ENCODE measurements at regions not wholly inside any gene's neighbourhood (a gene's known extent, or its start where the extent isn't known, plus 50 kb on each side); places are given as distances from the start of the nearest gene placed in this dataset.

DNA sequence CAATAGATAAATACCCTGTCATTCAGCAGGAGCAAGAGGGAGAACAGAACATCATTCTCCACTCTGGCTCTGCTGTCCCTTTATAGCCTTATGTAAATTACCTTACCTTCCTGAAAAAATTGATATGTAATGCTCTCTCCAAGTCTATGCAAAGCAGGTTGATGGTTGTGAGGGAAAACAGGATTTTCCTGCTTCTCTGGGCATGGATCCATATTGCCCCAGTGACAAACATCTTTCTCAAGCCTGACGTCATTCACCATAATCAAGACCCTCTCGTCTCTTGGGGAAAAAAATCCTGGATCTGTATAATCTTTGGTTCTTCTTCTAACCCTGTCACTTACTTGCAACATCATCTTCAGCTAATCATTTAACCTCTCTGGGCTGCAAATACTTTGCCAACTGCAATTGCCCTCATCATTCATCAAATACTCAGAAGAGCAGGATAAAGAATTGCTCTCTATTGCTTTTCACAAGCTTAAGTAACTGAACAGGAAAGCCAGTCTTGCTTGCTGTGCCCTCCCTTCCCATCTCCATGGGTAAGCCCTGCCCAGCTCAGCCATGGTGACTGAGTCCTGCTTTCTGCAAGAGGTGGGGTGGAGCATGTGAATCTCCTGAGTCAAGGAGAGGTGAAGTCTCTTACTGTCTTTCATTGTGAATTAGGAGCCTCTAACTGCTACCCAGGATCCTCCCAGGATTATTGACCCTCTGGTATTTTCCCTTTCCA is 123.7 kb upstream of the KLF7 start:
- DNase-seq (ENCODE audit: low spot score): no peak

DNA sequence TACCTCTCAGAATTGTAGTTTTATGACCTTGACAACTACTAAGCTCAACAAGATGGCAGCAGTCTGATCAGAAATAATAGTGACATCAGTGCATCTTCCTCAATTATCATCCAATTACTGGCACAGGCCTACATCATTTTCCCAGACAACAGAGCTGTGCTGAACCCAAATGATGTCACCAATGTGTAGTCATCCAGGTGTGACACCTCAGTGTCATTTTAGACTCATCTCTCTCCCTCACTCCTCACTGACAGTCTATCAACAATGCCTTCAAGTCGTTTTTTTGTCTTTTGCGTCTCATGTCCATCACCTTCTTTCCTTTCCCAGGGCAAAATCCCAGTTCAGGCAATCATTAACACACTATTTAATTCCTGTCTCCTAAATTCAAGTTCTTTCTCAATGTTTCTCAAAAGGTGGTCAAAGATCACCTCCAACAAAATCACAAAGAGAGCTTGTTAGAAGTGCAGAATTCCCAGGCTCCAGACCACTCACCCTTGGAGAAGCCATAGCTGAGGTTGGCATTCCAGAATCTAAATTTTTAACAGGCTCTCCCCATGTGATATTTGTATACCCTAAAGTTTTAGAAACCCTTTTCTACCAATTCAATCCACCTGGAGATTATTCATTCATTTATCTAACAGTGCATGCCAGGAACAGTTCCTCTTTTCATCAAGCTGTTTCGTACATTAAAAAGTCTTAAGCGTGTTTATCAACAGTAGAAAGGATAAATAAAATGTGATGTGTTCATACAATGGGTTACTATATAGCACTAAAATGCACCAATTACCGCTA is 125.3 kb upstream of the KLF7 start:
- no peak for DNase-seq (ENCODE audit: low spot score)

DNA sequence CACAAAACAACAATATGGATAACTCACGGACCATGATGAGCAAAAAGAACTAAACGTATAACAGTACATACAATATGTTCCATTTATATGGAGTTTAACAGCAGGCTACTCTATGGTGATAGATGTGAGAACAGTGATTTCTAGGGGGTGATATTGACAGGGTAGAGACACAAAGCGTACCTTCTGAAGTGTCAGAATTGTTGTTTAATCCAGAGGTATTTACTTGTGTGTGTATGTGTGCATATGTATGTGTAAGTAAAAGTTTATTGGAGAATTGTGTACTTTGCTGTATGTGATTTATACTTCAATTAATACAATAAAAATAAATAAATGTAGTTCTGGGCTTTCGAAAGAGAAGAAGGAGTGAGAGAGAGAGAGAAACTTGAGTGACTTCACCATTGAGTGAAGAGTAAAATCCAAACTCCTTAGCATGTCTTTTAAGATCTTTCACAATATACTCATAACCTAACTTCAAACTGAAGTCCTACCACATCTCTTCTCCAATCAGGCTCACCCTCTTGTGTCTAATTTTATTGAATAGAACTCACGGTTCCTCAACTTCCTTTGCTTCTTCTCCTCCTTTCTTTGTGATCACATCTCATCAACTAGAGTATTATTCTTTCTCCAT is 126.0 kb upstream of the KLF7 start:
- no peak for DNase-seq (ENCODE audit: low spot score)

DNA sequence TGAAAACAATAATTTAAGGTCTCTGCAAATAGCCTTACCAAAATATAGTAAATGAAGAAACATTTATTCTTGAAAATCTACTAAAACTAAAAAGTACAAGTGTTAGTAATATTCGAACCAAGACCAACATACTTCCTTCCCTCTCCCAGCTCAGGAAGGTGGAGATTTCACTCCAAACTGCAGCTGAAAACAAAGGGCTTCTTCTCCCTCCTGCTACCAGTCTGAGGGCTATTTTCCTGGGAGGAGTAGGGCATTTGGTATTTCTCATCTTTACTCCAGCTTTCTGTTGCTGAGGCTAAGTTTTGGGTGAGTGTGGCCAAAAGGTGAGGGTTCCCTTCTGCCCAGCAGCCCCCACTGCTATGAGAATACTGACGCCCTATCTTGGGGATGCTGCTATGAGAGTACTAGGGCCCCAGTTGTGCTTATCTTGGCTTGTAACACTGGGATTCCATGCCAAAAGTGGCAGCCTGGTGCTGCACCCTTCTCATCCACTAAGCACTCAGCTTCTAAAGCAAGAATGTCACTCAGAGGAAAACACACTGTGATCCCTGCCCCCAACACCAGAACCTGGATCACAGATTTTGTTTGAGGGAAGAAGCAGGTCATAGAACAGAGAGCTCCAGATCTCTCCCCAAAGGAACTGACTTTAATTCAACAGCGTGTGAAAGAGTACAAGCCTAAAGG is 130.7 kb upstream of the KLF7 start:
- DNase-seq (ENCODE audit: low spot score): no peak

DNA sequence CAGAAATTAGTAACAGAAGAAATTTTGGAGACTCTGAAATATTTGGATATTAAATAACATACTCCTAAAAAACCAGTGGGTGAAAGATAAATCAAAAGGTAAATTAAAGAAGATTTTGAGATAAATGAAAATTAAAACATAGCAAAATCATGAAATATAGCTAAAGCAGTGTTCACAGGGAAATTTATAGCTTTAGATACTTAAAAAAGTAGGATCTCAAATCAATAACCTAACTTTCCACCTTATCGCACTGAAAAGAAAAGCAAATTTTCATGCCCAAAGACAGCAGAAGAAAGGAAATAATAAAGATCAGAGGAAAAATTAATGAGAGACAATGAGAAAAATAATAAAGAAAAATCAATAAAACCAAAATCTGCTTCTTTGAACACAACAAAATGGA is 135.1 kb upstream of the KLF7 start:
- DNase-seq (ENCODE audit: low spot score): no peak

DNA sequence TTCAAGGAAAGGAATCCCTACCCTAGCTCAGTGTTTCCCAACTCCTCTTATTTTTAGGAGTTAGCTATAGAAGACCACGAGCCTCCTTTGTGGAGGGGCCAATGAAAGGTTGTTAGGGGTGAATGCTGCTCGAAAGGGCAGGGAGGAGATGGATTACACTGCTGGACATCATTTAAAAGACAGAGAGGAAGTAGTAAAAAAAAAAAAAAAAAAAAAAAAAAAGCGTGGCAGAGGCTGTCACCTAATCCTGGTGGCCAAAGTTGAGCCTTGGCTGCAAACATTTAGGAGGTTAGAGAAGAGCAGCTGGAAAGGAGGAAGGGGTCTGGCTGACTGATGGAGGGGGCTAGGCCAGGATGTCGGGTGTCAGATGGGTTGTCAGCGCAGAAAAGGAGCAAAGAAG is 139.0 kb upstream of the KLF7 start:
- no peak for DNase-seq (ENCODE audit: low spot score)

DNA sequence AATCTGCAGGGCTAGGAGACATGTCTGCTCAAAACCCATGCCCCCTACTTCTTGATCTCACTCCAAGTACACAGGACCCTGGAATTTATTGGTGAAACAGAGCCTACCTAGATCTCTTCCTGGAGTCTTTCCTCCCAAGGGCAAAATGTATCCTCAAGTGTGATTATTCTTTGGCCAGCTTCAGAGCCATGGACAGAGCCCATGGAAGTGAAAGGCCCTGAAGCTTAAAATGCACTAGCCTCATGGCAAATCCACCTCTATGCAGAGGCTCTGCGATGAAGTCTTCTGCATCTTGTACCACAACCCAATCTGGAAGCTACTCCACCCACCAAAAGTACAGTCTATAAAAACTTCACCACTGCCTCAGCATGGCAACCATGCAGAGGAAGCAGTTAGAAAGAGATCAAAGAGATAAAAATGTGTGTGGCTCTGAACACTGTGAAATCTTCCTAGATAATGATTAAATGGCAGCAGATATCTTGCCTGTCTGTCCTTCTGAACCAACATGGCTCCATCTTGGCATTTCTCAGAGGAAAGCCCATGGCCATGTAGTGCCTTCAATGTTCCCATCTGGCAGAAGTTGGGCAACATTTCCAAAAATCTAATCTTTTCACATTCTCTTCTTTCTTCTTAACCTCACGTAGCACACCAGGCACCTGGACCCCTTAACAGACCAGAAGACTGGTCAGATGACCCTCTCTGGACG is 142.9 kb upstream of the KLF7 start:
- DNase-seq (ENCODE audit: low spot score): no peak

DNA sequence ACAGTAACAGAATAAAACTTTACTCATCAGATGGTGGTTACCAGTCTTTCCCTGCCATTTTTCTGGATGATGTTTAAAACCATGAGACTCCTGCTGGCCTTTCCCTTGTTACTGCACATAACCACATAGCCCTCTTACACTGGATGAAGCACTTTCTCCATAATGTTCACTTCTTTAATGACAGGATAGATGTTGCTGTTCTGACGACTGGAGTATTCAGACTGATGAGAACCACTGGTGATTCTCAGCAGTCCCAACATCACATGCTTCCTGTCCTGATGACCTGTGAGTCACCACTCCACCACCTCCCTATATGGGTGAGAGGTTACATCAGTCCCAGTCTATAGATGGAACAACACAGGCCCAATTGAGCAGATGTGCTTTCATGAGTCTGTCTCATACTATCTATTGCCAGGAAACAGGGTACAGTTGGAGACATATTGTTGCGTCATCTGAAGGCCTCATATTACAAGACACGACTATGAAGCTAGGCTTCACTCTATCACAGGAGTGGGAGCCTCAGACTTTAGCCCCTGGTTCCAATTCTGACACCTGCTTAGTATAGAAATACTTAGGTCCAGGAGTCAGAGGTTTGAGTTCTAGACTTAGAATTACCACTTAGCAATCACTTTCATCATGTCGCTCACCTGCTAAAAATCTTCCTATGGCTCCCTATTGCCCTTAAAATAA is 145.7 kb upstream of the KLF7 start:
- no peak for DNase-seq (ENCODE audit: low spot score)

DNA sequence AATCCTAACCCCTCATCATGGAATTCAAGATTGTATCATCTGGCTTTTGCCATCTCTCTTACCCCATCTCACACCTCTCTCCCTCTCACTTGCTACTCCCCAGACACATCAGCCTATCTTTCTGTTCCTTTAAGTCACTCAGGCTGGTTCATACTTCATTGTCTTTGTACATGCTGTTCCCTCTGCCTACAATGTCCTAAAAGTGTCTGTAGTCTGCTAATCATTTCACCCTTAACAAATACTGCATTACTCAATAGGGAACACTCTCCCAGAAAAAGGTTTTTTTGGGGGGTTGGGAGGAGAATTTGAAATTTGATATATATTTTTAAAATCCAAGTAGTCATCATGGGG is 146.2 kb upstream of the KLF7 start:
- DNase-seq (ENCODE audit: low spot score): no peak

DNA sequence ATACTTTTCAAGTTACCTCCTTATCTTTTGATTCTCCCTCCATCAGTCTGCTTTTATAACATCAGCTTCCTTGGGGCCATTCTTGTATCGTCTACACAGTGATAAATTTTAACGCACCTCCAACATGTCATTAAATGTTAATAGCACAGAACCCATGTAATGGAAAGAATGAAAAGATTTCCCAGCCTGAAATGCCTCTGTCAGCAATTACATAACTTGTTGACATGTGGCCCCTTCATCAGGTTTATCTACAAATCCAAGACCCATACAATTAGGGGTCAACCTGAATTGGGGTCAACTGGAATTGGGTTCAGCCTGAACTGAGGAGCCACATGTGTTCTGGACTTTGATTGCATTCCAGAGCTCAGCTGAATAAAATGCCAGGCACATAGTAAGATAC is 148.2 kb upstream of the KLF7 start:
- no peak for DNase-seq (ENCODE audit: low spot score)

DNA sequence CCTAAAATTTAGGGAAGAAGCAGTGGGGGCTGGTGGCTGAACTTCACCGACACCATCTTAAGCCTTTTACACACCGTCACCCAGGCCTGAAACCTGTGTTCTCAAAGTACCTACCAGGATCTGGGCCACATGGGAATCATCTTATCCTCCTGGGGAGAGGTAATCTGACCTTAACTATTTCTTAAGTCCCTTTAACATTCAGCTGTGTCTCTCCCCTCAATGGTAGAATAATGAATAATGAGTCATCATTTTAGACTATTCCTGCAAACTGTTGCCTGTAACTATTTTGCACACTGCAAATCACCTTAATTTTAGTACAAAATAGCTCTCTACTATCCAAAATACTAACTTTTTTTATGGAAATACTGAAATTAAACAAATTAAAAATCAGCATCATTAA is 149.4 kb upstream of the KLF7 start:
- no peak for DNase-seq (ENCODE audit: low spot score)

DNA sequence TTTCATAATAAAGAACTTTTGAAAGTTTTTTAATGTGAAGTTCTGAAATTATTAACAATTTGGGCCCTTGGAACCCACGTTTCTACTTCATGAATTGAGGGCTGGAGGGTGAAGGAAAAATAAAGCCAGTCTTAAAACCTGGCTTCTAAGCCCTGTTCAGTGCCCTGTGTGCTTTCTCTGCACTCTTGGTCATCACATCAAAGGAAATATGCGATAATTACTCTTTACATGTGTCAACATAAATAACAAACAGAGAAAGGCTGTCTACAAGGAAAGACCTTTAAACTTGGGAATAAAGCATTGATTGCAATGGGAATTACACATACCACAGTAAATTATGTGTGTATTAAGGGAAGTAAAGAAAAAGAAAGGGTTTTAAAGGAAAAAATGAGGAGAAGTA is 150.7 kb upstream of the KLF7 start:
- DNase-seq (ENCODE audit: low spot score): no peak

DNA sequence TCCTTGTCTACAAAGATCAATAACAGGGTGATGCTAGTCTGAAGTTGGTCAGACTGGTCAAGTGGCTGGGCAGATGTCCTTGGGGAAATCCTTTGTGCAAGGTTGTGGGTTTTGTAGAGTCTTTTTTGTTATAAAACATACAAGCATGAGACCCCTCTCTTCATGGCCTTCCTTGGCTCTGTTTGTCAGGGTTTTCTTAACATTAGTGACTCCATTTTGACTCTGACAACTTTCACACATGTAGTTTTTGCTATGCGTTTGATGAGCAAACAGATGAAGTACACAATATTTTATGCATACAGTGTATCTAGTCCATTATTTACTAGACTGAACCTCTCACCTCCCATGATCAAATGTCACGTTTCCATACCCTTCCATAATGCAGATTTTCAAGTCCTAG is 151.2 kb upstream of the KLF7 start:
- DNase-seq (ENCODE audit: low spot score): no peak

DNA sequence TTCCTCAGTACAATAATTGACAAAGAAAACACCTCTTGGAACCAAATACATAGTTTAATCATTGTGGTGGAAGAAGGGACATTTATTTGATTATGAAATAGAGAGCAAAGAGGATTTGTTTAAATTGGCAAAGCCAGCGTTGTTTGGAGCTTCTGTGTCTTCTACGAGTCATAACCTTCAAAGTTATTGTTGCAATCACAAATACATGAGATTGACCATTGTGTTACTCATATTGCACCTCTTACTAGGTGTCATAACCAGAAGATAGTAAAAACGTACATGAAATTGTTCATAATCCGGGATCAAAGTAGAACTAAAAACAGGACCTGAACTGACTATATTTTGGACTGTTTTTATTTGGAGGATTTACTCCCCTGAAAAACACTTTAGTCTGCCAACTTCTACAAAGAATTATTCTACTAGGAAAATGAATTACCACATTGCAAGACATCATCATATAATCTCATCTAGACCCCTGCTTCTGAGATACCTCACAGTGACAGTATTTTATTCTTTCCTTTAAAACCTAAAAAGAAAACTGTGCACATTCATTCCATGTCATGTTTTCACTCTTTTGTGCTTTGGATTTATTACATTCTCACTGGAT is 151.7 kb upstream of the KLF7 start:
- no peak for DNase-seq (ENCODE audit: low spot score)

DNA sequence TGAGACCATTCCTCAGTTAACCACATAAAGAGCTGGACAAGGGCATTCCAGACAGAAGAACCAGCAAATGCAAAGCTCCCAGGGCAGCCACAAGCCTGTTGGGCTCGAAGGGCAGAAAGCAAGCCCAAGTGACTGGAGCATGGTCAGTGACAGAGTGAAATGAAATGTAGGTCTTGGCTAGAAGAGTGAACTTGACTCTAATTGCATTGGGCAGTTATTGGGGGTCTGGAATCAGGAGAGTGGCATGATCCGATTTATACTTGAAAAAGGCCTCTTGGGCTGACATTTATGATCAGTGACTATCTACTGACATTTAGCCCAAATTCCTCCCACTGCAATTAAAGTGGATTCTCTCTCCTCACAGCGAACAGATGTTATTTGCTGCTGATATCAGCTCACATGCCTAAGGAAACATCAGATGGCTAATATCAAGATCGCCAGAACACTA is 152.5 kb upstream of the KLF7 start:
- DNase-seq (ENCODE audit: low spot score): no peak

DNA sequence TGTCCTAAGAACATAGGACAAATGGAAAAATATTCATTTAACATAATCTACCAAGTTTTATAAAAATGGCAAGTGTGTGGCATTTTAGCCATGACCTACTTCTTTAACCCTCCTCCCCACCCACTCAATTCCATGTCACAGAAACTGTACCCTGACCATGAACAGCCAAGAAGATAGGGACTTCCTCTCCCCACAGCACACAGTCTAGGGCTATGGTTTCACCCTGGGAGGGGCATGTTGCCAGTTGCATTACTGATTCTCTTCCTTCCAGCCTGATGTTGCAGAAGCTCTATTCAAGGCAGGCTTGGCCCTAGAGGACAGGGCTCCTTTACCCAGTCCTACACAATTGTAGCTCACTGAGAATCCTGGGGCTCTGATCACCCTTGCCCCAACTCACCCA is 153.6 kb upstream of the KLF7 start:
- DNase-seq (ENCODE audit: low spot score): no peak

DNA sequence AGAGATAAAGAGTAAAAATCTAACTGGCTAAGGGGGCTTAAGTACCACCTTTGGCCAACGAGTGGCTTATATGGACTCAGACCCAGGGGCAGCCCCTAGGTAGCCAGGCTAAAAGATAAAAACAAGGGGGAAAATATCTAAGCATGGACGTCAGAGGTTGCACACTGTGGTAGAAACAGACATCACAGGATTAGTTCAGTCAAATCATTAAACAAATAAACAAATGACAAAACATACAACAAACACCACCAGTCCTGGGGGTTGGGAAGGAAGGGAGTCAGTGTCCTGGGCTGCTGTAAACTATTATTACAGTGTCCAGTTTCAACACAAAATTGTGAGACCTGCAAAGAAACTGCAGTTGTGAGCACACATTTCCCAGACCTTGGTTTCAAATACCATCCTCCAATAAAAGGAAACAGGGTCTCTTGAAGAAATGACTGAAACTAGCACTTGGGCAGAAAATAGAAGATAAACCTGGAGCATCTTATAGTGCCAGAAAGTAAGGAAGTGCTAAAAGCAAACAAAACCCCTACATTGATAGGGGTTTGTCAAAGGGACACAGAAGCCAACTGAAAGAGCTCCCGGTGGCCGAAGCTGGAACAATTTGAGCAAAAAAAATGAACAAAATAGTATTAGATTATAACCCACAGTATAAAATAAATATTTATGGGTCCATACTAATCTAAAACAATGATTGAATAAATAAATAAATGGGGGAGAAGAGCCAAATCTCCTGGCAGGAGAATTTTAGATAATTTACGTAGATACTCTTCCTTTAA is 154.8 kb upstream of the KLF7 start:
- no peak for DNase-seq (ENCODE audit: low spot score)

DNA sequence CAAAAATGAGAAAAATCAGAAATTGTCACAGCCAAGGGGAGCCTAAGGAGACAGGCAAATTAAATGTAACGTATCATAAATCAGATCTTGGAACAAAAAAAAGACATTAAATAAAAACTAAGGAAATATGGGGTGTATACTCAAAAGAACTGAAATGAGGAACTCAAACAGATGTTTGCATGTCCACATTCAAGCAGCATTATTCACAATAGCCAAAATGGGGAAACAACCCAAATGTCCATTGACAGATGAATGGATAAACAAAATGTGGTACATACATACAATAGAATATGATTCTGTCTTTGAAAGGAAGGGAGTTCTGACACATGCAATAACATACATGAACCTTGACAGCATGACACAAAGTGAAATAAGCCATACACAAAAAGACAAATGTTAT is 155.8 kb upstream of the KLF7 start:
- no peak for DNase-seq (ENCODE audit: low spot score)

DNA sequence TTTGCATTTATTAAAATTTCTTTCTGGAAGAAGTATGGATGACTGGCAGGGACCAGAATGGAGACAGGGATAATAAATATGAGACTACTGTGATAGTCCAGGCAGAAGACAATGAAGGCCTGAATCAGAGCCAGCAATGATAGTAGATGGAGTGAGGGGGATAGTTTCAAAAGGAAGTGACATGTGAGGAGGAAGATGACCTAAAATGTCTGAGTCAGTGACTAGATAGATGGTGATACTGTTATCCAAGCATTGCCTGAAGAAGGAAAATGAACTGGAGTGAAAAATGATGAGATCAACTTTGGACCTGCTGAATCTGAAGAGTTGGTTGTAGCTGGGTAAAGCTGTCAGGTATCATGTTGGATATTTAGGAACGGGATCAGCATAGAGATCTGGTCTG is 158.3 kb upstream of the KLF7 start:
- DNase-seq (ENCODE audit: low spot score): no peak

DNA sequence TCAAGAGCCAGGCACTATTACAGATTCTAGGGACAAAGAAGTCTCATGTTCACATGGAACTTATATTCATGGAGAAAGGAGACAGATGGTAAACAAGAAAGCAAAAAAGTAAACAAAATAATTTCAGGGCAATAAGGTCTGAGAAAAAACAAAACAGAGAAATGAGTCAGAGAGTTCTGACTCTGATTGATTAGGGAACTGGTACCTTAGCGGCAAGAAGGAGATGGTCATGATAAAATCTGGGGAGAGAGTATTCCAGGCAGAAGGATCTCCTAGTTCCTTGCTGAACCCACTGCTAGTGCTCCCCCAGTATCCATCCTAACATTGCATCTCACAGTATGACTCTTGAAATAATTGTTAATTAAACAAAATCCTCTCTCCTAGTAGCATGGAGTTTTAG is 161.8 kb upstream of the KLF7 start:
- no peak for DNase-seq (ENCODE audit: low spot score)

All from hematopoietic multipotent progenitor cell treated with erythropoietin and hydrocortisone succinate and interleukin-3 and kit ligand, for 17 days (in vitro differentiated cells).